ENCODE measurements at regions not wholly inside any gene's neighbourhood (a gene's known extent, or its start where the extent isn't known, plus 50 kb on each side); places are given as distances from the start of the nearest gene placed in this dataset.

- no peak for TF ChIP-seq JUN (CRISPR knock-in tag; IDR thresholded peaks at IDR 0.05)
- TF ChIP-seq FOXP1 (CRISPR knock-in tag; IDR thresholded peaks at IDR 0.05; ENCODE audit: borderline replicate concordance), result no peak
- TF ChIP-seq FOXJ3 (CRISPR knock-in tag; IDR thresholded peaks at IDR 0.05; ENCODE audit: borderline replicate concordance), result no peak
- no peak for TF ChIP-seq CTCF (IDR thresholded peaks at IDR 0.05)
- TF ChIP-seq SP1 (CRISPR knock-in tag; conservative IDR thresholded peaks at IDR 0.05), result no peak
Measured at GRCh38 chr9:26655166-26655565, 237.4 kb downstream of the CAAP1 start.
